ENCODE measurements at regions not wholly inside any gene's neighbourhood (a gene's known extent, or its start where the extent isn't known, plus 50 kb on each side); places are given as distances from the start of the nearest gene placed in this dataset.
"Not testable (repeated sequence)": the region's sequence is repeated elsewhere in the genome, so short reads cannot be mapped to it uniquely, and the experiment has no call there.

DNA sequence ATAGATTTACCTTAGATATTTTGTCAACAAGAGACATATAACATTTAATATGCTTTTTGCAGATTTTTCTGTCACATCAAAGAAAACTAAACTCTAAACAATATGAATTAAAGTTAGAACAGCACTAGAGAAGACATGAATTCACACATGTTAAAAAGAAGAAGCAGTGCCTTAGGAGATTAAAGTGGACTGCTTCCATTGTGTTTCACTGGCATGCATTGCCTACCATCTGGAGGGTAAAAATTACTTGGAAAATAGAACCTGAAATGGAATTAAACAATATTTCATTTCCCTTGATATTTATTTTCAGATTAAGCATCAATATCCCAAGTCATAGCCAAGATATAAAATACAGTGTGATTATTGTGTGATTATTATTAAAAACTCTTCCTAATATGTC is 319.4 kb upstream of the CDH18 start:
- TF ChIP-seq, protein P1, sequence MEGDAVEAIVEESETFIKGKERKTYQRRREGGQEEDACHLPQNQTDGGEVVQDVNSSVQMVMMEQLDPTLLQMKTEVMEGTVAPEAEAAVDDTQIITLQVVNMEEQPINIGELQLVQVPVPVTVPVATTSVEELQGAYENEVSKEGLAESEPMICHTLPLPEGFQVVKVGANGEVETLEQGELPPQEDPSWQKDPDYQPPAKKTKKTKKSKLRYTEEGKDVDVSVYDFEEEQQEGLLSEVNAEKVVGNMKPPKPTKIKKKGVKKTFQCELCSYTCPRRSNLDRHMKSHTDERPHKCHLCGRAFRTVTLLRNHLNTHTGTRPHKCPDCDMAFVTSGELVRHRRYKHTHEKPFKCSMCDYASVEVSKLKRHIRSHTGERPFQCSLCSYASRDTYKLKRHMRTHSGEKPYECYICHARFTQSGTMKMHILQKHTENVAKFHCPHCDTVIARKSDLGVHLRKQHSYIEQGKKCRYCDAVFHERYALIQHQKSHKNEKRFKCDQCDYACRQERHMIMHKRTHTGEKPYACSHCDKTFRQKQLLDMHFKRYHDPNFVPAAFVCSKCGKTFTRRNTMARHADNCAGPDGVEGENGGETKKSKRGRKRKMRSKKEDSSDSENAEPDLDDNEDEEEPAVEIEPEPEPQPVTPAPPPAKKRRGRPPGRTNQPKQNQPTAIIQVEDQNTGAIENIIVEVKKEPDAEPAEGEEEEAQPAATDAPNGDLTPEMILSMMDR (conservative IDR thresholded peaks at IDR 0.05), result no peak
- TF ChIP-seq ZFX (IDR thresholded peaks at IDR 0.05), result no peak
- no peak overlapping the region for H3K27ac ChIP-seq

DNA sequence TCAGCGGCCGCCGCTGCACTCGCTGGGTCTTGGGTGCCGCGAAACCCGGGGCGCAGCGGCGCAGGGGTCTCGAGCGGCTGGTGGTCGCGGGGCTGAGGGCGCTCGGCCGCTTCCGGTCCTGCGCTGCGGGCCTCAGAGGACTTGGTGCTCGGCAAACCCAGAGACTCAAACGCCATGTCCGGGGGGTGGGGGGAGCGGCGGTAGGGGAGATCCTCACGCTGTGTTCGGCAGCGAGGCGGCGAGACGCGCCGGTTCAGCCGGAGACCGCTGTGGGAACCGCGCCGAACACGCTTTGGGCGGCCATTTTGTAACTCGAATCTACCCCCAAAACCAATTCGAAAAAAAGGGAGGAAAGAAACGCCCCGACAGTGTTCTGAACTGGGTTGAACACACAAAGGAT is 317.5 kb upstream of the CDH18 start:
- TF ChIP-seq, protein P1 (conservative IDR thresholded peaks at IDR 0.05), result no peak
- no peak for TF ChIP-seq ZFX (IDR thresholded peaks at IDR 0.05)
- no peak overlapping the region for H3K27ac ChIP-seq

DNA sequence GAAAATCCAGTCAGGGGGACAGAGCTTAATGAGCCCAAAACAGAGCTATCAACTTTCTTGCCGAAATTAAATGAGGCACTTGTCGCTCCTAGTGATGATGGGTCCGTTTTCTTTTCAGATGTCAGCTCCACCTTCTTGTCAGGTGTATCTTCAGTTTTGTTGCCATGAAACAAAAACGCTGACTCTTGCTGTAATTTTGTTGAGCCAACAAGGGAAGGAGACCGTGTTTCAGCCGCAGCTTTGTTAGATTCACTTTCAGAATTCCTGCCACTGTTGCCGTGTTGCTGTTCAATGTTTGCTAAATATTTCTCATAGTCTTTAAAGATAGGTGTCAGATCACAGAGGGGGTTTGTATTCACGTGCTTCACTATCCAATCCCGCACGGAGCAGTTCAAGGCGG is 316.6 kb upstream of the CDH18 start:
- not testable (repeated sequence) for H3K27ac ChIP-seq

DNA sequence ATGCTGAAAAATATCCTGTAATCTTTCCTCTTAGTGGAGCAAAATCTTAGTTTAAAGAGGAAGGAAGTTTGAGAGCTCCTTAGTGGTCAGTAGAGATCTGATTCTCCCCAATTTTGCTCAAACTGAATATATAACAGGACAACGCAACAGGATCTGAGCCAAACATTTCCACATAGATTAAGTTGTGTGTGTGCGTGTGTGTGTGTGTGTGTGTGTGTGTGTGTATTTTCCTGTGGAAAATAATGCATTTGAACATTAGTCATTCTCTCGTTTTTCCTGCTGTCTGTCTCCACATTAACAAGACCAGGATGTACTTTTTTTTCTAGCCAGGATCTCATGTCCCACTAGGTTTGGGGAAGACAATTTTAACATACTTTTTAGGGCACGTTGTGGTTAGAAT is 312.1 kb upstream of the CDH18 start:
- H3K27ac ChIP-seq, result no peak overlapping the region
- TF ChIP-seq ZFX (IDR thresholded peaks at IDR 0.05), result no peak
- TF ChIP-seq, protein P1 (conservative IDR thresholded peaks at IDR 0.05), result no peak

DNA sequence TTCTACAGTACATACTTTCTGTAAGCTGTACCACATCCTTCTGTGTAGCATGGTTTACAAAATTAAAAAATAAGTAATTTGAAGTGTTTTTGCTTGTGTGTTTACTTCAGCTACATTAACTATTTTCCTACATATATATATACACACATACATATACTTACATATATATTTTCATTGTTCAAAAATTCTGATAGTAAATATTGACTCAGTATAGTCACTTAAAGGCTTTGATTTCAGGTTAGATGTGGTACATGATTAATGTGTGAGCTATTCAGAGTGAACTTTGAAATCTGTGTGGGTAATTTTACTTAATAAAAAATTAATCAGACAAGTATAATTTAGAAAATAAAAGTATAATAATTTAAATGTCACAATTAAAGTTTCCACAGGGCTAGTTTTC is 306.7 kb upstream of the CDH18 start:
- TF ChIP-seq, protein P1 (conservative IDR thresholded peaks at IDR 0.05), result no peak
- no peak for TF ChIP-seq ZFX (IDR thresholded peaks at IDR 0.05)
- no peak overlapping the region for H3K27ac ChIP-seq

DNA sequence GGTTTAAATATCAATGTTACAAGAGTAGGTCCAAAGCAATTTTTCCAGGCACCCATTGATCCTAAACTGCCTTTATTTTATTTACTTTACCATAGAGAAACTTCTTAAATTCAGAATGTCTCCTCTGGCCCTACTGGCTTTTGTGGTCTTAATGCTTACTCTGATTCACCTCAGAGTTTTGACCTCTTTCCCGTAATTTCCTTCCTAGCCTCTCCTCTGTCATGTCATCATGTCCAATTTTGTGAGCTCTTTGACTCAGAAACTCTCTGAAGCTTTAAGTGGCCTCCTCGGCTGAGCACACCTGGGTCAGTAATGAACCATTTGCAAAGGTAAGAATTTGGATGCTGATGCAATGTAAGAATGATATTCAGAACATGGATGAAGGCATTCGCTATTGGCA is 303.8 kb upstream of the CDH18 start:
- TF ChIP-seq, protein P1 (conservative IDR thresholded peaks at IDR 0.05), result no peak
- TF ChIP-seq ZFX (IDR thresholded peaks at IDR 0.05), result no peak
- H3K27ac ChIP-seq, result no peak overlapping the region

DNA sequence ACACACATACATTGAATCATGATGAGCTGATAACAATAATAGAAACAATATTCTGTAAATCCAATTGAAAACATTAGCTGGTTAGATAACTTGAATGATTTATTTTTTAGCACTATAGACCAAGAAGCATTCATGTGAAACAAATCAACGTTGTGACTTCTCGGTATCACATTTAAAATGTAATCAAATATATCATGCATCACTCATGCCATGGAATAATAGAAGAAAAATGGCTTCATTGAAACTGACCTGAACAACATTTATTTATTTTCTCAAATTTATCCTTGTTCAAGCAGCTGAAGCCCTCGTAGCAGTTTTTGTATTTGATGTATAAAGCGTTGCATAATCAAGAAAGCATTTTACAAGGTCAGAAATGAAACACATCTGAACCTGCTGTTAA is 299.6 kb upstream of the CDH18 start:
- H3K27ac ChIP-seq, result no peak overlapping the region
- no peak for TF ChIP-seq ZFX (IDR thresholded peaks at IDR 0.05)
- TF ChIP-seq, protein P1 (conservative IDR thresholded peaks at IDR 0.05), result no peak

DNA sequence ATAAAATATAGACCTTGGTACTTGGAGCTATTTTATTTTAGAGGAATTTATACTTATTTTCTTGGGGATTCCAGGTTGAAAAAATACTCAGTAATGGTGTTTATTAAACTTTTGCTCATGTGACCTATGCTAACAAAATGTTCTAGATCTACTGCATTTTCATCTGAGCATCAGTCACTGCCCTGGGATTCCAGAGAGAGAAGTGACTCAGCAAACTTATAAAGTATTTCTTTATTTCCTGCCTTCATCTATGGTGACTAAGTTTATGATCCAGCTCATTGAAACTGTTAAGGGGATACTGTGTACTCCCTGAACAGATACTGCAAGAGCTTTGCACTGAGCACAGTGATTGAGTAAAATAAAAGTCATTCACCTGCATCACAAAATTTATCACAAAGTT is 298.5 kb upstream of the CDH18 start:
- TF ChIP-seq, protein P1 (conservative IDR thresholded peaks at IDR 0.05), result no peak
- no peak for TF ChIP-seq ZFX (IDR thresholded peaks at IDR 0.05)
- H3K27ac ChIP-seq, result no peak overlapping the region

Data from C4-2B (cell line).